Lower leg skin (tissue), 3 donors: ENCODE measurements at regions not wholly inside any gene's neighbourhood (a gene's known extent, or its start where the extent isn't known, plus 50 kb on each side); places are given as distances from the start of the nearest gene placed in this dataset.

ENCODE experiments used
- POLR2A ChIP-seq, 2 donors: fragments of 450-650 bp; IDR thresholded peaks; one replicate each; pipeline ENCODE4 v1.6.1; 2016 to 2017; ENCODE audit warnings: antibody characterized with exemption in 2 of 2, mild to moderate bottlenecking in 1 of 2, moderate library complexity in 1 of 2
- TF ChIP-seq, protein P1 (sequence below), 3 donors: fragments of 450-650 bp; IDR thresholded peaks; one replicate each; pipeline ENCODE4 v1.5.1; 2016; ENCODE audit warnings: antibody characterized with exemption in 3 of 3, mild to moderate bottlenecking in 3 of 3, moderate library complexity in 2 of 3

DNA sequence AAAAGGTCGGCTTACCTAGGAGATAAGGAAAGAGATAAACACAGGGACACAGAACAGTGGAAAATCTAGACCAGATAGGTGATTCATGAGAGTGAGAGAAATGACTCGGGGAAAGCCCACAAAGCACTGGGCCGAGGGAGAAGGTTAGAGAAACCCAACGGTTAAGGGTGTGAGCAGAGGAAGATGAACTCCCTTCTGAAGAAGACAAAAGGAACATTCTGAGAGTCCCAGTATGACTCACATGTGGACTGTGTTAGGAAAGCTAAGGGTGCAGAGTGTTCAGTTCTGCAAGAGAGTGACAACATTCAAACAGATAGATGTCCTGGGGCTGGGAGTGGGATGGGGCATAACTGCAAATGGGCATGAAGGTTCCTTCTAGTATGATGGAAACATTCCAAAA is 83.0 kb downstream of the CNTN3 start:
- TF ChIP-seq, protein P1, sequence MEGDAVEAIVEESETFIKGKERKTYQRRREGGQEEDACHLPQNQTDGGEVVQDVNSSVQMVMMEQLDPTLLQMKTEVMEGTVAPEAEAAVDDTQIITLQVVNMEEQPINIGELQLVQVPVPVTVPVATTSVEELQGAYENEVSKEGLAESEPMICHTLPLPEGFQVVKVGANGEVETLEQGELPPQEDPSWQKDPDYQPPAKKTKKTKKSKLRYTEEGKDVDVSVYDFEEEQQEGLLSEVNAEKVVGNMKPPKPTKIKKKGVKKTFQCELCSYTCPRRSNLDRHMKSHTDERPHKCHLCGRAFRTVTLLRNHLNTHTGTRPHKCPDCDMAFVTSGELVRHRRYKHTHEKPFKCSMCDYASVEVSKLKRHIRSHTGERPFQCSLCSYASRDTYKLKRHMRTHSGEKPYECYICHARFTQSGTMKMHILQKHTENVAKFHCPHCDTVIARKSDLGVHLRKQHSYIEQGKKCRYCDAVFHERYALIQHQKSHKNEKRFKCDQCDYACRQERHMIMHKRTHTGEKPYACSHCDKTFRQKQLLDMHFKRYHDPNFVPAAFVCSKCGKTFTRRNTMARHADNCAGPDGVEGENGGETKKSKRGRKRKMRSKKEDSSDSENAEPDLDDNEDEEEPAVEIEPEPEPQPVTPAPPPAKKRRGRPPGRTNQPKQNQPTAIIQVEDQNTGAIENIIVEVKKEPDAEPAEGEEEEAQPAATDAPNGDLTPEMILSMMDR (IDR thresholded peaks at IDR 0.05), result no peak
- no peak for TF ChIP-seq POLR2A (IDR thresholded peaks at IDR 0.05)
